ENCODE measurements at regions not wholly inside any gene's neighbourhood (a gene's known extent, or its start where the extent isn't known, plus 50 kb on each side); places are given as distances from the start of the nearest gene placed in this dataset.

DNA sequence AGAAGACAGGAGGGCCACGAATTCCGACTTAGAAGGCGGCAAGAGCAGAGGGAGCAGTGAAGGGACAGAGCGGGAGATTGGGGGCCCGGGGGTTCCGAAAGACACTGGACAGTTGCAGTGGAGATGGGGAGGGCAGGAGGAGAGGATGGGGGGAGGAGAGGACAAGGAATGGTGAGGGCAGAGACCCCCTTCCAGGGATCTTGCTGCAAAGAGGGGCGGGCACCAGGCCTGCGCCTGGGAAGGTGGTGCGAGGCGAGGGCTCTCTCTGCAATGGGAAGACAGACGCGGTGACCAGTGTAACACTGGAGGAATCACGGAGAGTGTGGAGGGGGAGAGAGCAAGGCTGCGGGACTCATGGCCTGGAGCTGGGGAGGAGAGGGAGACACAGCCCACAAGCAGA lies 185.2 kb downstream of the RBFOX3 start:
- Histone ChIP-seq H3K36me3 (ENCODE audit: control insufficient read depth, insufficient read depth, low read length) (no peaks in the 10 kb centered on the region), H3K27ac (ENCODE audit: low read length) (no peak overlapping the region), H3K9me3 (ENCODE audit: control insufficient read depth, insufficient read depth, low read depth, low read length) (no peaks in the 10 kb centered on the region), H3K4me1 (ENCODE audit: control insufficient read depth, insufficient read depth, low read length) (no peaks in the 10 kb centered on the region), H3K4me3 (ENCODE audit: low read depth in 2 of 2, low read length in 2 of 2) (no peak overlapping the region), H3K27me3 (ENCODE audit: control insufficient read depth, insufficient read depth, low read length) (0 out of 2 replicates have a peak, but pooled peaks cover 2% of the 10 kb centered on the region)
- no TSS peak for BruUV-seq (replicated peaks)
- DNase-seq (ENCODE audit: low read depth, low spot score) = no peak
- in situ Hi-C loops (cut with HindIII; ENCODE audit: low pct_unique_long_range_greater_than_20kb, low sequenced_read_pairs) = loop anchor here (25.0 kb wide), 1 partner anchor 237 kb away; no protein-coding TSS in a partner anchor
- intact Hi-C loops (cut with micrococcal nuclease; ENCODE audit: unreplicated experiment) = no loop called here
- no peak for ATAC-seq
- CTCF ChIA-PET = no interaction called here
- TF ChIP-seq POLR2AphosphoS5 (IDR thresholded peaks at IDR 0.05; ENCODE audit: low read depth, low read length) (no peak), SIN3A (IDR thresholded peaks at IDR 0.05; ENCODE audit: borderline replicate concordance, insufficient read depth, low read depth, low read length) (no peak), TCF7L2 (IDR thresholded peaks at IDR 0.05; ENCODE audit: low read depth, low read length) (no peak)
- TF ChIP-seq, protein P1, sequence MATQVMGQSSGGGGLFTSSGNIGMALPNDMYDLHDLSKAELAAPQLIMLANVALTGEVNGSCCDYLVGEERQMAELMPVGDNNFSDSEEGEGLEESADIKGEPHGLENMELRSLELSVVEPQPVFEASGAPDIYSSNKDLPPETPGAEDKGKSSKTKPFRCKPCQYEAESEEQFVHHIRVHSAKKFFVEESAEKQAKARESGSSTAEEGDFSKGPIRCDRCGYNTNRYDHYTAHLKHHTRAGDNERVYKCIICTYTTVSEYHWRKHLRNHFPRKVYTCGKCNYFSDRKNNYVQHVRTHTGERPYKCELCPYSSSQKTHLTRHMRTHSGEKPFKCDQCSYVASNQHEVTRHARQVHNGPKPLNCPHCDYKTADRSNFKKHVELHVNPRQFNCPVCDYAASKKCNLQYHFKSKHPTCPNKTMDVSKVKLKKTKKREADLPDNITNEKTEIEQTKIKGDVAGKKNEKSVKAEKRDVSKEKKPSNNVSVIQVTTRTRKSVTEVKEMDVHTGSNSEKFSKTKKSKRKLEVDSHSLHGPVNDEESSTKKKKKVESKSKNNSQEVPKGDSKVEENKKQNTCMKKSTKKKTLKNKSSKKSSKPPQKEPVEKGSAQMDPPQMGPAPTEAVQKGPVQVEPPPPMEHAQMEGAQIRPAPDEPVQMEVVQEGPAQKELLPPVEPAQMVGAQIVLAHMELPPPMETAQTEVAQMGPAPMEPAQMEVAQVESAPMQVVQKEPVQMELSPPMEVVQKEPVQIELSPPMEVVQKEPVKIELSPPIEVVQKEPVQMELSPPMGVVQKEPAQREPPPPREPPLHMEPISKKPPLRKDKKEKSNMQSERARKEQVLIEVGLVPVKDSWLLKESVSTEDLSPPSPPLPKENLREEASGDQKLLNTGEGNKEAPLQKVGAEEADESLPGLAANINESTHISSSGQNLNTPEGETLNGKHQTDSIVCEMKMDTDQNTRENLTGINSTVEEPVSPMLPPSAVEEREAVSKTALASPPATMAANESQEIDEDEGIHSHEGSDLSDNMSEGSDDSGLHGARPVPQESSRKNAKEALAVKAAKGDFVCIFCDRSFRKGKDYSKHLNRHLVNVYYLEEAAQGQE (IDR thresholded peaks at IDR 0.05; ENCODE audit: insufficient read depth in 1 of 2, low read depth in 2 of 2, low read length in 1 of 2) = no peak
- TF ChIP-seq, protein P2, sequence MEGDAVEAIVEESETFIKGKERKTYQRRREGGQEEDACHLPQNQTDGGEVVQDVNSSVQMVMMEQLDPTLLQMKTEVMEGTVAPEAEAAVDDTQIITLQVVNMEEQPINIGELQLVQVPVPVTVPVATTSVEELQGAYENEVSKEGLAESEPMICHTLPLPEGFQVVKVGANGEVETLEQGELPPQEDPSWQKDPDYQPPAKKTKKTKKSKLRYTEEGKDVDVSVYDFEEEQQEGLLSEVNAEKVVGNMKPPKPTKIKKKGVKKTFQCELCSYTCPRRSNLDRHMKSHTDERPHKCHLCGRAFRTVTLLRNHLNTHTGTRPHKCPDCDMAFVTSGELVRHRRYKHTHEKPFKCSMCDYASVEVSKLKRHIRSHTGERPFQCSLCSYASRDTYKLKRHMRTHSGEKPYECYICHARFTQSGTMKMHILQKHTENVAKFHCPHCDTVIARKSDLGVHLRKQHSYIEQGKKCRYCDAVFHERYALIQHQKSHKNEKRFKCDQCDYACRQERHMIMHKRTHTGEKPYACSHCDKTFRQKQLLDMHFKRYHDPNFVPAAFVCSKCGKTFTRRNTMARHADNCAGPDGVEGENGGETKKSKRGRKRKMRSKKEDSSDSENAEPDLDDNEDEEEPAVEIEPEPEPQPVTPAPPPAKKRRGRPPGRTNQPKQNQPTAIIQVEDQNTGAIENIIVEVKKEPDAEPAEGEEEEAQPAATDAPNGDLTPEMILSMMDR (IDR thresholded peaks at IDR 0.05) = no peak
- POLR2A ChIA-PET = no interaction called here

DNA sequence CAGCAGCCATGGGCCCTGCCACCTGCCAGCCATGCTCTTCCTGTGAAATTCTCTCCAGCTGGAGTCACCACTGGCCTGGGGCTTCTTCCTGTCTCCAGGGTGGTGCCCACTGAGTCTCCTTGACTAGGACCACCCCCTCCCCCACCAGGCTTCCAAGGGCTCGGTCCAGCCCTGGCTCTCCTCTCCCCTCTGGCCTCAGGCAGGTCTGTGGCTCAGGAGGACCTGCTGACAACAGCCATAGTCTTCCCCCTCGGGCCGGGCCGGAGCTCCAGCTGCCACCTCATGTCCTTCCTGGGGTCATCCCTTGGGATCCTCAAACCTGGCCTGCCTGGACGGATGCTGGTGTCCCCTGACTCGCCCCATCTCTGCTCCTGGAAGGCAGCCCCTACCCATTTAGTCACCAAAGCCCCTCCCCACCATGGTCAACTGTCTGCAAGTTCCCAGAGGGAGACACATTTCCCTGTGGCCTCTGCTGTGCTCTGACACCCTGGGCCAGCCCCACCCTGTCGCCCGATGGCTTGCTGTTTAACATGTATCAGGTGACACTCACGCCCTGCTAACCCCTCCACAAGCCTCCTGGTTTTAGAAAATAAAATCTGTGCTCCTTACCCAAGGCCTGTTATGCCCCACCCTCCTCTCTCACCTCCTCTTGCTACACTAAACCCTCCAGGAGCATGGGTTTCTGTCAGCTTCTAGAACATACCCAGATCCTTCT lies 186.2 kb downstream of the RBFOX3 start:
- no peak for DNase-seq (ENCODE audit: low read depth, low spot score)
- H3K9me3 ChIP-seq (ENCODE audit: control insufficient read depth, insufficient read depth, low read depth, low read length) = no peaks in the 10 kb centered on the region
- 0 out of 2 replicates have a peak, but pooled peaks cover 2% of the 10 kb centered on the region for H3K27me3 ChIP-seq (ENCODE audit: control insufficient read depth, insufficient read depth, low read length)
- no TSS peak for BruUV-seq (replicated peaks)
- in situ Hi-C loops (cut with HindIII; ENCODE audit: low pct_unique_long_range_greater_than_20kb, low sequenced_read_pairs) = loop anchor here (25.0 kb wide), 1 partner anchor 238 kb away; no protein-coding TSS in a partner anchor
- no peak overlapping the region for H3K4me3 ChIP-seq (ENCODE audit: low read depth in 2 of 2, low read length in 2 of 2)
- ChIA-PET CTCF (interaction anchor here (0.5 kb wide), 1 partner anchor 142 kb away, joined by 3 read pairs; no protein-coding TSS in a partner anchor), POLR2A (no interaction called here)
- no peak for ATAC-seq
- H3K4me1 ChIP-seq (ENCODE audit: control insufficient read depth, insufficient read depth, low read length) = 0 out of 2 replicates have a peak, but pooled peaks cover 4% of the 10 kb centered on the region
- intact Hi-C loops (cut with micrococcal nuclease; ENCODE audit: unreplicated experiment) = no loop called here
- H3K36me3 ChIP-seq (ENCODE audit: control insufficient read depth, insufficient read depth, low read length) = no peaks in the 10 kb centered on the region
- TF ChIP-seq, protein P2 (IDR thresholded peaks at IDR 0.05) = no peak
- TF ChIP-seq POLR2AphosphoS5 (IDR thresholded peaks at IDR 0.05; ENCODE audit: low read depth, low read length) (no peak), SIN3A (IDR thresholded peaks at IDR 0.05; ENCODE audit: borderline replicate concordance, insufficient read depth, low read depth, low read length) (no peak), TCF7L2 (IDR thresholded peaks at IDR 0.05; ENCODE audit: low read depth, low read length) (no peak)
- TF ChIP-seq, protein P1 (IDR thresholded peaks at IDR 0.05; ENCODE audit: insufficient read depth in 1 of 2, low read depth in 2 of 2, low read length in 1 of 2) = no peak
- no peak overlapping the region for H3K27ac ChIP-seq (ENCODE audit: low read length)
